Karpas-422 (cell line): ENCODE measurements at regions not wholly inside any gene's neighbourhood (a gene's known extent, or its start where the extent isn't known, plus 50 kb on each side); places are given as distances from the start of the nearest gene placed in this dataset.

ENCODE experiments used
- DNase-seq: peaks from one replicate; pipeline ENCODE4 v3.0.0-alpha.2; 2015
- H2AFZ ChIP-seq: fragments of 200-600 bp; sonication (generic); 2 replicates; pipeline ENCODE4 v1.6.1; 2014; ENCODE audit warnings: antibody characterized with exemption, low read length, mixed read lengths
- H3K27ac ChIP-seq: fragments of 200-600 bp; sonication (generic); 2 replicates; pipeline ENCODE4 v1.5.1; 2014; ENCODE audit warnings: mild to moderate bottlenecking, low read length, moderate library complexity
- H3K27me3 ChIP-seq: fragments of 200-600 bp; sonication (generic); 2 replicates; pipeline ENCODE4 v1.6.1; 2014; ENCODE audit warnings: low read length, mixed read lengths
- H3K36me3 ChIP-seq: fragments of 200-600 bp; sonication (generic); 2 replicates; pipeline ENCODE4 v1.6.1; 2014; ENCODE audit warnings: low read length, mixed read lengths; ENCODE audit not compliant: insufficient read depth
- H3K4me1 ChIP-seq: fragments of 200-600 bp; sonication (generic); 2 replicates; pipeline ENCODE4 v1.6.1; 2014; ENCODE audit warnings: mild to moderate bottlenecking, low read length, mixed read lengths
- H3K4me2 ChIP-seq: fragments of 200-600 bp; sonication (generic); 2 replicates; pipeline ENCODE4 v1.6.1; 2014; ENCODE audit warnings: low read length, low read depth, mild to moderate bottlenecking; ENCODE audit not compliant: poor library complexity, severe bottlenecking
- H3K4me3 ChIP-seq: fragments of 200-600 bp; sonication (generic); 2 replicates; pipeline ENCODE4 v1.5.1; 2014; ENCODE audit warnings: mild to moderate bottlenecking, antibody characterized with exemption, low read length, mixed read lengths
- H3K79me2 ChIP-seq: fragments of 200-600 bp; sonication (generic); 2 replicates; pipeline ENCODE4 v1.6.1; 2014; ENCODE audit warnings: mild to moderate bottlenecking, low read length, mixed read lengths
- H3K9ac ChIP-seq: fragments of 200-600 bp; sonication (generic); 2 replicates; pipeline ENCODE4 v1.6.0; 2014; ENCODE audit warnings: low read length
- H3K9me2 ChIP-seq: fragments of 200-600 bp; sonication (generic), shearing (Covaris generic); replicated peaks from 2 replicates; pipeline ENCODE4 v1.6.0; 2014; ENCODE audit warnings: mild to moderate bottlenecking, low read length, moderate library complexity; ENCODE audit not compliant: insufficient read depth
- H3K9me3 ChIP-seq: fragments of 300-700, 200-600 bp; sonication (generic); 2 replicates; pipeline ENCODE4 v1.6.1; 2014; ENCODE audit warnings: low read length, mixed read lengths
- H4K20me1 ChIP-seq: fragments of 200-600 bp; sonication (generic); 2 replicates; pipeline ENCODE4 v1.6.1; 2014; ENCODE audit warnings: mild to moderate bottlenecking, antibody characterized with exemption, low read length, low read depth; ENCODE audit not compliant: insufficient read depth

GRCh38 chr10:37701781-37702493 lies 155.5 kb downstream of the ZNF248 start:
- Histone ChIP-seq H3K79me2 (no peaks in the 10 kb centered on the region), H3K9me2 (no peaks in the 10 kb centered on the region), H3K9ac (no peak overlapping the region), H2AFZ (no peak overlapping the region), H3K9me3 (no peaks in the 10 kb centered on the region), H3K4me1 (no peaks in the 10 kb centered on the region), H3K36me3 (no peaks in the 10 kb centered on the region), H3K27me3 (no peaks in the 10 kb centered on the region), H4K20me1 (no peaks in the 10 kb centered on the region), H3K27ac (no peak overlapping the region), H3K4me2 (no peak overlapping the region), H3K4me3 (no peak overlapping the region)
- no peak for DNase-seq

GRCh38 chr10:37700886-37701780 lies 156.3 kb downstream of the ZNF248 start:
- H3K4me3 ChIP-seq, result no peak overlapping the region
- no peaks in the 10 kb centered on the region for H3K36me3 ChIP-seq
- DNase-seq, result no peak
- H3K9me2 ChIP-seq, result no peaks in the 10 kb centered on the region
- no peak overlapping the region for H3K27ac ChIP-seq
- H3K79me2 ChIP-seq, result no peaks in the 10 kb centered on the region
- no peak overlapping the region for H2AFZ ChIP-seq
- no peaks in the 10 kb centered on the region for H3K9me3 ChIP-seq
- no peaks in the 10 kb centered on the region for H4K20me1 ChIP-seq
- H3K4me2 ChIP-seq, result no peak overlapping the region
- no peaks in the 10 kb centered on the region for H3K27me3 ChIP-seq
- no peaks in the 10 kb centered on the region for H3K4me1 ChIP-seq
- H3K9ac ChIP-seq, result no peak overlapping the region

GRCh38 chr10:37687581-37687980 lies 169.8 kb downstream of the ZNF248 start:
- Histone ChIP-seq H3K27ac (no peak overlapping the region), H3K4me1 (no peaks in the 10 kb centered on the region), H3K9ac (no peak overlapping the region), H3K9me2 (no peaks in the 10 kb centered on the region), H2AFZ (no peak overlapping the region), H4K20me1 (no peaks in the 10 kb centered on the region), H3K36me3 (no peaks in the 10 kb centered on the region), H3K4me3 (no peak overlapping the region), H3K9me3 (no peaks in the 10 kb centered on the region), H3K79me2 (no peaks in the 10 kb centered on the region), H3K4me2 (no peak overlapping the region), H3K27me3 (no peaks in the 10 kb centered on the region)
- no peak for DNase-seq

DNA sequence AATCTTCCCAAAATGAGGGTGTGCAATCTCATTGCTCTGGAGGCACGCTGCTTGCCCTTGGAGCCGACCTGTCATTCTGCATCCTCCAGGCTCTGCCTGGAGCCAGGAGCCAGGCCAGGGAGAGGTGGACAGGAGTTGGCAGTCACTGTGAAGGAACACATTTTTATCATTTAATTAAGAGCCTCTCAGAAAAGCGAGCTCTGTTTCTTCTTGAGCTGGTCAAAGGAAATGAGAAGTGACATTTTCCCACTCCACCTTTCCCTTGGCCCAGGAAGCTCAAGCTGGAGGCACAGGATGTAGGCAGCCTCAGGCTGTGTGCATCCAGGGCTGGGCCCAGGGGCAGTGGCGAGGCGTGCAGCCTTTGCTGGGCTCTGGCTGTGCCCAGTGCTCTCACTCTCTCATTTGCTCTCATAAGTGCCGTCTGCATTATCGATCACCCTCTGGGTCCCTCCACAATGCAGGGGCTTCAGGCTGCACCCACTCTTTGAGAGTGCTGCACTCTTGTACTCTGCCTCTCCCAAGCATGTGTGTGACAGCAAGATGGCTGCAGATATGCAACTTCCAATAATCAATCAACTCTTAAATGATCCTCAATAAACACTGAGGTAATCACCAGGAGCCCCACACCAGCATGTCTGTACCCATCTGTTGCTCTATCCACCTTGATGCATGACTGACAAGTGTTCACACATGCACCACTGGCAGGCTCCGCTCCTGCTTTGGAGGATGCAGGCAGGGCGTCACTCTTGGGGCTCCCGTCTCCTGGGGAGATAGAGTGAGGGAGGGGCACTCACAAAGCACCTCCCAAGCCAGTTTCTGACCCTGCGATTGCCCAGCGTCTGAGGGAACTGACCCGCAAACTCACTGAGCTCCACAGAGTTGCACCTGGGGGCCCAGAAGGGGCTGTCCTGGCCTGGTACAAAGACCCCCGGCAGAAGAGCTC lies 171.4 kb downstream of the ZNF248 start:
- Histone ChIP-seq H3K4me2 (no peak overlapping the region), H3K4me1 (no peaks in the 10 kb centered on the region), H3K4me3 (no peak overlapping the region), H3K27ac (no peak overlapping the region), H3K9ac (no peak overlapping the region), H2AFZ (no peak overlapping the region), H4K20me1 (no peaks in the 10 kb centered on the region), H3K36me3 (no peaks in the 10 kb centered on the region), H3K79me2 (no peaks in the 10 kb centered on the region), H3K9me2 (no peaks in the 10 kb centered on the region), H3K9me3 (no peaks in the 10 kb centered on the region), H3K27me3 (no peaks in the 10 kb centered on the region)
- no peak for DNase-seq

DNA sequence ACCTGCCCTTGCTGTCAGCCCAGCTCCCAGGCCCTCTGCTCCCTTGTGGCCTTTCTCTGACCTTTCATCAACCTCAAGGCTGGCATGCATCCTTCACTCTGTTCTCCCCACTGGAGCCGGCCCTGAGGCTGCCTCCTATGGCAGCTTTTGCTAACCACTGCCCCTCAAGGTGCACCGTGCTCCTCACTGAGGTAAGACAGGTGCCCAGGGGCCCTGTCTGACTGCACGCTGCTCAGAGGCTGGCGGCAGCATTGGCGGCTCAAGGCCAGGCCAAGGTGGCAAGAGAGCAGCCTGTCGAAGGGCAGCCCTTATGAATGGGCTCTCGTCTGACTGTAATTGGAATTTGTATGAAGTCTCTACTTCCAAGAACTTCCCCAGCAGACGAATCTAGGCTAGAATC lies 172.6 kb downstream of the ZNF248 start:
- no peaks in the 10 kb centered on the region for H4K20me1 ChIP-seq
- no peak overlapping the region for H2AFZ ChIP-seq
- no peaks in the 10 kb centered on the region for H3K9me2 ChIP-seq
- no peak for DNase-seq
- H3K4me2 ChIP-seq, result no peak overlapping the region
- H3K79me2 ChIP-seq, result no peaks in the 10 kb centered on the region
- H3K9ac ChIP-seq, result no peak overlapping the region
- no peaks in the 10 kb centered on the region for H3K4me1 ChIP-seq
- H3K27me3 ChIP-seq, result no peaks in the 10 kb centered on the region
- H3K27ac ChIP-seq, result no peak overlapping the region
- H3K36me3 ChIP-seq, result no peaks in the 10 kb centered on the region
- H3K4me3 ChIP-seq, result no peak overlapping the region
- H3K9me3 ChIP-seq, result no peaks in the 10 kb centered on the region

GRCh38 chr10:37682617-37683016 lies 174.8 kb downstream of the ZNF248 start:
- H3K9ac ChIP-seq, result no peak overlapping the region
- H3K4me1 ChIP-seq, result no peaks in the 10 kb centered on the region
- H3K9me3 ChIP-seq, result no peaks in the 10 kb centered on the region
- no peaks in the 10 kb centered on the region for H3K36me3 ChIP-seq
- H3K4me3 ChIP-seq, result no peak overlapping the region
- no peak for DNase-seq
- H3K27me3 ChIP-seq, result no peaks in the 10 kb centered on the region
- no peaks in the 10 kb centered on the region for H3K79me2 ChIP-seq
- no peaks in the 10 kb centered on the region for H3K9me2 ChIP-seq
- H3K27ac ChIP-seq, result no peak overlapping the region
- no peak overlapping the region for H2AFZ ChIP-seq
- no peaks in the 10 kb centered on the region for H4K20me1 ChIP-seq
- H3K4me2 ChIP-seq, result no peak overlapping the region

DNA sequence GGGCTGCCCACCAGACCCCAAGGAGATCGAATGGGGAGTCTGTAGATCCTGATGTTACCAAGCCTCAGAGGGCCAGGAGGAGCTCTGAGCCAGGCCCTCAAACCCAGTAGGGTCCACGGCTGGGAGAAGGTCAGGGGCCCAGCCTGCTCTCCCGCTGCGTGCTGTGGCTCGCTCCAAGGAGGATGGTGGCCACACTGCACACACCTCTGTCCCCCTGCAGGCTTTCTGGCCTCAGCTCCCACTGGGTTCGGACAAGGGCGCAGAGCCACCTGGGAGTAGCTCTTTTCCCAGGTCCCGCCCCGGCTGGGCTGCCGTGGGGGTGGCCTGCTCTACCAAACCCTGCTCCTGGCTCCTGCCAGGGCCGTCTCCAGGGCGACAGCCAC lies 175.8 kb downstream of the ZNF248 start:
- Histone ChIP-seq H2AFZ (no peak overlapping the region), H3K4me1 (no peaks in the 10 kb centered on the region), H3K9me3 (no peaks in the 10 kb centered on the region), H4K20me1 (no peaks in the 10 kb centered on the region), H3K79me2 (no peaks in the 10 kb centered on the region), H3K4me3 (no peak overlapping the region), H3K4me2 (no peak overlapping the region), H3K27ac (no peak overlapping the region), H3K9me2 (no peaks in the 10 kb centered on the region), H3K27me3 (no peaks in the 10 kb centered on the region), H3K36me3 (no peaks in the 10 kb centered on the region), H3K9ac (no peak overlapping the region)
- DNase-seq, result no peak
